SU-DHL-6 (cell line): ENCODE measurements at regions not wholly inside any gene's neighbourhood (a gene's known extent, or its start where the extent isn't known, plus 50 kb on each side); places are given as distances from the start of the nearest gene placed in this dataset.

Experiments used
- H2AFZ ChIP-seq: fragments of 200-600 bp; sonication (generic); 2 replicates; pipeline ENCODE4 v1.6.1; 2014; ENCODE audit warnings: low read depth, mild to moderate bottlenecking, moderate library complexity, mixed read lengths, antibody characterized with exemption, low read length; ENCODE audit not compliant: severe bottlenecking
- H3F3A ChIP-seq: fragments of 200-600 bp; shearing (Covaris generic); 2 replicates; pipeline ENCODE4 v1.6.0; 2016; ENCODE audit warnings: antibody characterized with exemption, mild to moderate bottlenecking; ENCODE audit not compliant: insufficient read depth
- H3K27ac ChIP-seq: fragments of 200-600 bp; sonication (generic); 2 replicates; pipeline ENCODE4 v1.5.1; 2016; ENCODE audit warnings: low read depth, mild to moderate bottlenecking, low read length, moderate library complexity, mixed read lengths
- H3K27me3 ChIP-seq: fragments of 200-600 bp; sonication (generic), shearing (Covaris generic); 2 replicates; pipeline ENCODE4 v1.6.0; 2014; ENCODE audit warnings: mild to moderate bottlenecking, low read length
- H3K36me3 ChIP-seq: fragments of 200-600 bp; sonication (generic); 2 replicates; pipeline ENCODE4 v1.6.1; 2014; ENCODE audit warnings: mild to moderate bottlenecking, low read length, mixed read lengths
- H3K4me2 ChIP-seq: fragments of 300-600, 200-600 bp; shearing (Covaris generic), sonication (generic); 2 replicates; pipeline ENCODE4 v1.6.0; 2014; ENCODE audit warnings: low read length, low read depth, mild to moderate bottlenecking; ENCODE audit not compliant: poor library complexity, severe bottlenecking
- H3K4me3 ChIP-seq: fragments of 200-600 bp; sonication (generic); 2 replicates; pipeline ENCODE4 v1.5.1; 2014; ENCODE audit warnings: antibody characterized with exemption, low read length, mild to moderate bottlenecking, mixed read lengths; ENCODE audit not compliant: insufficient read depth, poor library complexity, severe bottlenecking
- H3K79me2 ChIP-seq: fragments of 200-600 bp; sonication (generic); 2 replicates; pipeline ENCODE4 v1.6.1; 2014; ENCODE audit warnings: mild to moderate bottlenecking, low read length, moderate library complexity; ENCODE audit not compliant: insufficient read depth
- H3K9ac ChIP-seq: fragments of 200-600 bp; sonication (generic); 2 replicates; pipeline ENCODE4 v1.7.0; 2014; ENCODE audit warnings: mild to moderate bottlenecking, low read length
- H3K9me2 ChIP-seq: fragments of 200-600 bp; sonication (generic); replicated peaks from 2 replicates; pipeline ENCODE4 v1.6.1; 2014; ENCODE audit warnings: low read length; ENCODE audit not compliant: insufficient read depth
- H3K9me3 ChIP-seq: fragments of 200-600 bp; sonication (generic); 2 replicates; pipeline ENCODE4 v1.6.1; 2014; ENCODE audit warnings: low read length, mixed read lengths; ENCODE audit not compliant: insufficient read depth
- H4K20me1 ChIP-seq: fragments of 200-600 bp; sonication (generic); 2 replicates; pipeline ENCODE4 v1.6.1; 2014; ENCODE audit warnings: low read depth, mild to moderate bottlenecking, antibody characterized with exemption, low read length, moderate library complexity, mixed read lengths
- EZH2phosphoT487 ChIP-seq: fragments of 200-600 bp; sonication (generic), shearing (Covaris generic); conservative IDR thresholded peaks from 2 replicates; pipeline ENCODE4 v1.6.1; 2018; ENCODE audit warnings: mild to moderate bottlenecking, antibody characterized with exemption, low read length, moderate library complexity, mixed read lengths
- TF ChIP-seq, protein P1 (sequence below): fragments of 200-600 bp; sonication (generic); IDR thresholded peaks from one replicate; pipeline ENCODE4 v1.5.1; 2017; ENCODE audit warnings: antibody characterized with exemption, mild to moderate bottlenecking, low read length, moderate library complexity; ENCODE audit not compliant: insufficient read depth, poor library complexity, severe bottlenecking

DNA sequence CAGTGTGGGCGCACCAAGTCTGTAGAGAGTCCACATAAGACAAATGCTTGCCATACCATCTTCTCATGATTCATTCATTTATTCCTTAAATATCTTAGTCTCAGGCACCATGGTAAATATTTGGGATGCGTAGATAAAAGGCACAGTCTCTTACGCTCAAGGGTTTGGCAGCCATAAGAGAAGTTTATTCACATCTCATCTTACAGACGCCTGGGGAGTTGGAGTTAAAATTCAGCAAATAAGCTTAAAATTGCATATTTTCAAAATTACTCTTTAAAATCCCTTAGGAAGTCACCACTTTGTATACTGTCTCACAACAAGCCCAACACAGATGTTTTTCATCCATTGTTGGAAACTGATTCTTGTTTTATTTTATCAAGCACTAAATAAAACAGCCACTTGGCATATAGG, 363.3 kb downstream of the KIF16B start:
- H3K4me2 ChIP-seq, result no peak overlapping the region

DNA sequence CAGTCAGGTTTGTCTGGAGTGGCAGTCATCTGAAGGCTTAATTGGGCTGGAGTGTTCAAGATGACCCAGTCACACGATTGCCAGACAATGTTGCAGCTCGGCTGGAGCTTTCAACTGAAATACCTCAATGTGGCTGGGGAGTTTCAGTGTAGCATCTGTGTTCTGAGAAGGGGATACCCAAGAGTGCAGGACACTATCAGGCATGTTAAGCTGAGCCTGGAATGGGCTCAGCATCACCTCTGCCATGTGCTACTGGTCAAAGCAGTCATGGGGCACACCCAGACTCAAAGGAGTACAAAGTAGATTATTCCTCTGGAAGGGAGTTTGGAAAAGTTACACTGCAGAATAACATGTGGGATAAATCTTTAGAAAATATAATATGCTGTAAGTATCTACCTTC, 363.9 kb downstream of the KIF16B start:
- H3K27me3 ChIP-seq, result no peaks in the 10 kb centered on the region
- no peaks in the 10 kb centered on the region for H3F3A ChIP-seq
- no peaks in the 10 kb centered on the region for H4K20me1 ChIP-seq
- H3K79me2 ChIP-seq, result no peaks in the 10 kb centered on the region
- H3K9me3 ChIP-seq, result no peaks in the 10 kb centered on the region
- no peaks in the 10 kb centered on the region for H3K9me2 ChIP-seq
- no peak overlapping the region for H2AFZ ChIP-seq
- no peak overlapping the region for H3K4me3 ChIP-seq
- no peak overlapping the region for H3K4me2 ChIP-seq
- H3K9ac ChIP-seq, result no peak overlapping the region
- no peaks in the 10 kb centered on the region for H3K36me3 ChIP-seq
- no peak for TF ChIP-seq EZH2phosphoT487
- TF ChIP-seq, protein P1, sequence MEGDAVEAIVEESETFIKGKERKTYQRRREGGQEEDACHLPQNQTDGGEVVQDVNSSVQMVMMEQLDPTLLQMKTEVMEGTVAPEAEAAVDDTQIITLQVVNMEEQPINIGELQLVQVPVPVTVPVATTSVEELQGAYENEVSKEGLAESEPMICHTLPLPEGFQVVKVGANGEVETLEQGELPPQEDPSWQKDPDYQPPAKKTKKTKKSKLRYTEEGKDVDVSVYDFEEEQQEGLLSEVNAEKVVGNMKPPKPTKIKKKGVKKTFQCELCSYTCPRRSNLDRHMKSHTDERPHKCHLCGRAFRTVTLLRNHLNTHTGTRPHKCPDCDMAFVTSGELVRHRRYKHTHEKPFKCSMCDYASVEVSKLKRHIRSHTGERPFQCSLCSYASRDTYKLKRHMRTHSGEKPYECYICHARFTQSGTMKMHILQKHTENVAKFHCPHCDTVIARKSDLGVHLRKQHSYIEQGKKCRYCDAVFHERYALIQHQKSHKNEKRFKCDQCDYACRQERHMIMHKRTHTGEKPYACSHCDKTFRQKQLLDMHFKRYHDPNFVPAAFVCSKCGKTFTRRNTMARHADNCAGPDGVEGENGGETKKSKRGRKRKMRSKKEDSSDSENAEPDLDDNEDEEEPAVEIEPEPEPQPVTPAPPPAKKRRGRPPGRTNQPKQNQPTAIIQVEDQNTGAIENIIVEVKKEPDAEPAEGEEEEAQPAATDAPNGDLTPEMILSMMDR, result no peak
- H3K27ac ChIP-seq, result no peak overlapping the region

More for the DNA sequence above, 363.3 kb downstream of the KIF16B start:
- Histone ChIP-seq H3K9ac (no peak overlapping the region), H3K27me3 (no peaks in the 10 kb centered on the region), H4K20me1 (no peaks in the 10 kb centered on the region), H3K4me3 (no peak overlapping the region), H3F3A (no peaks in the 10 kb centered on the region), H3K27ac (no peak overlapping the region), H3K9me2 (no peaks in the 10 kb centered on the region), H3K79me2 (no peaks in the 10 kb centered on the region), H2AFZ (no peak overlapping the region), H3K36me3 (no peaks in the 10 kb centered on the region), H3K9me3 (no peaks in the 10 kb centered on the region)
- TF ChIP-seq, protein P1, result no peak

DNA sequence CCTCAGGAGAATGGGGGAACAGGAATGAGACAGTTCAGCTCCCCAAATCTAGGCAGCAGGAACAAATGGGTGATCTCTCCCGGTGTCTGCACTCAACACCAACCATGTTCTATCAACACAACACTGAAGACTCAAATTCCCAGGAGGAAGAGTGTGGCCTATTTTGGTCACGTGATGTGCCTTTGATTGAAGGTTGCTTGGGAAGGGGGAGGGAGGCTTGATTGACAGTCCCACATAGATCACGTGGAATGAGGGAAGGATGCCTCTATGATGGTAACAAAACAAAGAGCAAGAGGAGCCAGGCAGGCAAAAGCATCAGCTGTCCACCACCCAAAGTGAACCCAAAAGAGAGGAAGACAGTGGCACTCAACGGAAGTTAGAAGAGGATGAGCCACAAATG, 364.8 kb downstream of the KIF16B start:
- Histone ChIP-seq H3K27me3 (no peaks in the 10 kb centered on the region), H2AFZ (no peak overlapping the region), H3K4me2 (no peak overlapping the region), H3K79me2 (no peaks in the 10 kb centered on the region), H3K9me3 (no peaks in the 10 kb centered on the region), H3K36me3 (no peaks in the 10 kb centered on the region), H3K27ac (no peak overlapping the region), H3K9ac (no peak overlapping the region), H3F3A (no peaks in the 10 kb centered on the region), H3K9me2 (no peaks in the 10 kb centered on the region), H3K4me3 (no peak overlapping the region), H4K20me1 (no peaks in the 10 kb centered on the region)
- TF ChIP-seq EZH2phosphoT487, result no peak
- TF ChIP-seq, protein P1, result no peak
